SIG-M5 treated with dmso at 0.1 percent for 504 hours (cell line): ENCODE measurements at regions not wholly inside any gene's neighbourhood (a gene's known extent, or its start where the extent isn't known, plus 50 kb on each side); places are given as distances from the start of the nearest gene placed in this dataset.
"Not testable (repeated sequence)": the region's sequence is repeated elsewhere in the genome, so short reads cannot be mapped to it uniquely, and the experiment has no call there.

Experiments used
- DNase-seq: peaks from one replicate; lab custom pipeline; 2025; ENCODE audit not compliant: unreplicated experiment; lab: John Stamatoyannopoulos, UW

DNA sequence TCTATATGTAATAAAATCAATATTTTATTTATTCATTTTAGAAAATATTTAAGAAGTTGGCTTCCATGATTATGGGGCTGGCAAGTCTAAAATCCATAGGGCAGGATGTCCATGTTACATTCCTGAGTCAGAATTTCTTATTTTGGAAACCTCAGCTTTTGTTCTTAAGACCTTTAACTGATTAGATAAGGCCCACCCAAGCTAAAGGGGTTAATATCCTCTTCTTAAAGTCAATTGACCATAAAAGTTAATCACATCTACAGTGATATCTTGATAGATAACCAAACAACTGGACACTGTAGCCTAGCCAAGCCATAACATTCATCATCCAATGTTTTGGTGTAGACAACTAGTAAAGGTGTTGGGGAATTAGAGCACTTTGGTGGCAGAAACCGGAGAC lies 1035.4 kb upstream of the ZEB2 start:
- no peak for DNase-seq

DNA sequence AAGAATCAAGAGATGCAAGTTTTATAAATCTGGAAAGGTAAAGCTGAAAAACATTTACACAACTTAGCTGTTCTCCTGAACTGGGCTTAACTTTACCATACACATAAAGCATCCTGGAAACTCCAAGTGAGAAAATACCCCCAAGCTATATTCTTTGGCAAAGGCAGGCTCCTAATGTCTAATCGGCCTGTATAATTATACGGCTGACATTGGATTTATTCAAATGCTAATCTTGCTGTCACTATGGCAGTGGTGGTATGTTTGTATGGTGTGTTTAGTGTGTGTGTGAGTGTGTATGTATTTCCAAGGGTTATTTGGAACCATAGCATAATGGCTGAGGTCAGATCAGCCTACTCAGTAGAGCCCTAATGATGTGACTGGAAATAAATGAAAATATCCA lies 1031.8 kb upstream of the ZEB2 start:
- no peak for DNase-seq

DNA sequence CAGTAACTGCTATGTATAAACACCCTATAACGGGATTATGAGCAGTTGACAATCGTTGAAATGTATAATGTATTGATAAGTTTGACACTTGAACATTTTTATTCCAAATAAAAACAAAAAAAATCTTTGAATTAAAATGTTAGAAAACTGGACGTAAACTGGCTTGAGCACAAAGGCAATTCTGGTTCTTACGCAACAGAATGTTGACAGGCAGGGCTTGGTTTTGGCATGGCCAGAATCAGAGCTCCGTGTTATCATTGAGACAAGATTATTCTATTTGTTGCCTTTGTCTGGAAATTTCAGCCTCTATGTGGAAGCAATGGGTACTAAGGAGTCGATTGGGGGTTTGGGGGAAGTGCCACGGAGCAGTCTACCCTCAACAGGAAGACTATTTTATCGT lies 1028.6 kb upstream of the ZEB2 start:
- no peak for DNase-seq

DNA sequence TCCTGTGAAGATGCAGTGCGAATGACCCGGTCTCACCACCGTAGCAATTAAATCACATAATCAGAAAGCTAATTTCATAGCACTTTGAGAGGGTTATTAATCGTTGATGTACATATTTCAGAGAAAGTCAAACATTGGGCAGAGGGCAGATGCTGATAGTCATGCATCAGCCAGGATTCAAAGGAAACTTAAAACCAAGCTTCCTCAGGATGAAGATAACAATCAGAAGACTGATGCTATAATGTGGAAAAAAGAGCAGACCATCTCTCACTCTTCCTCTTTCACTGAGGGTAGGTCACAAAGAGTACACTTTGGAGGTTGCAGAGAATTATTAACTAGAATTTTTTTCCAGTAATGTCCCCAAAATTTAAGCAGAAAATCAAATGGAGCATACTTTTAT lies 1027.7 kb upstream of the ZEB2 start:
- no peak for DNase-seq

DNA sequence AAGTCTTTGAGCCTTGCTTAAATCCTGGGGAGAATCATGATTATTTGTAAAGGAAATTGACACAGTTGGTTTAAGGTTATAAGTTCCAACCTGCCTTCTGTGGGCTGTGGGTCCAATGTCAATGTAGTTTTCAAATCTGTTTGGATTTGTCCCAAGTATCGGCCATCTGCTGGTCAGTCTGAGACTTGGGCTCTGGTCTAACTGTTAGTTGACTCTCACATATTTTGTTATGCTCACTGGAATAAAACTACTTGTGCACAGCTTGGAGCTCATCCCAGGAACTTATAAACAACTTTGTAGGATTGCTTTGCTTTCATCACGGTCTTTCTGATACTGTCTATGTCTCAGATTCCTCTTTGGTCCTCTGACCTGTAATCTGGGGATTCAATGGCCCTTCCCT lies 1026.2 kb upstream of the ZEB2 start:
- no peak for DNase-seq

DNA sequence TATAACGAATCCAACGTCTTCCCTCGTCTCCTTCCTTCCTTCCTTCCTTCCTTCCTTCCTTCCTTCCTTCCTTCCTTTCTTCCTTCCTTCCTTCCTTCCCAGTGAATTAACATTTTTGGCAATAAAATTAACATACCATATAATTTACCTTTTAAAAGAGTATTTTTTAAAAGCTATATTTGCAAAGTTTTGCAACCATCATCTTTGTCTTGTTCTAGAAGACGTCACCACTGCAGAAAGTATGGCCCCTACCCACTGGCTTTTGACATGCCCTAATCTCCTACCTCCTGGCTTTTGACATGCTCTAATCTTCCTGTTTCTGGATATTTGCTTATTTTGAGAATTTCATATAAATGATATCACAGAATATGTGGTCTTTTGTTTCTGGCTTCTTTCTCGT lies 1023.9 kb upstream of the ZEB2 start:
- no peak for DNase-seq

DNA sequence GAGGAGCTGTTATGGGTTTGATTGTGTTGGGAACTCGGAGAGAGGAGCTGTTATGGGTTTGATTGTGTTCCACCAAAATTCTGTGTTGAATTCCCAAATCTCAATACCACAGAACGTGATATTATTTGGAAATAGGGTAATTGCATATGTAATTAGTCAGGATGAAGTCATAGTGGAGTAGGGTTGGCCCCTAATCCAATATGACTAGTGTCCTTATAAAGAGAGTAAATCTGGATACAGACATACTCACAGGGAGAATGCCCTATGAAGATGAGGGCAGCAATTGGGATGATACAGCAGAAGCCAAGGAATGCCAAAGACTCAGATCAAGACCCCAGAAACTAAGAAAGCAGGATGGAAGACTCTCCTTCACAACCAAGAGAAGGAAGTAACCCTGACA lies 1023.2 kb upstream of the ZEB2 start:
- DNase-seq: no peak

DNA sequence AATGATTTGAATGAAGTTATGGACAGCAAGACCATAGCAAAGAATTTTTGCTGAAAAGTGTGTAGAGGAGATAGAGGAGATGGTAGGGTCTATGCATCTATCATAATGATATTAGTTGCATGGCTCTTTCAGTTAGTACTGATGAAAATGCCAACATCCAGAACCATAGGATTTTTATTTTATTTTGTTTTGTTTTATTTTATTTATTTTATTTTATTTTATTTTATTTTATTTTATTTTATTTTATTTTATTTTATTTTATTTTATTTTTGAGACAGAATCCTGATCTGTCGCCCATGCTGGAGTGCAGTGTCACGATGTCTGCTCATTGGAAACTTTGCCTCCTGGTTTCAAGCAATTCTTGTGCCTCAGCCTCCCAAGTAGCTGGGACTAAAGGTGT lies 1021.1 kb upstream of the ZEB2 start:
- DNase-seq: no peak

DNA sequence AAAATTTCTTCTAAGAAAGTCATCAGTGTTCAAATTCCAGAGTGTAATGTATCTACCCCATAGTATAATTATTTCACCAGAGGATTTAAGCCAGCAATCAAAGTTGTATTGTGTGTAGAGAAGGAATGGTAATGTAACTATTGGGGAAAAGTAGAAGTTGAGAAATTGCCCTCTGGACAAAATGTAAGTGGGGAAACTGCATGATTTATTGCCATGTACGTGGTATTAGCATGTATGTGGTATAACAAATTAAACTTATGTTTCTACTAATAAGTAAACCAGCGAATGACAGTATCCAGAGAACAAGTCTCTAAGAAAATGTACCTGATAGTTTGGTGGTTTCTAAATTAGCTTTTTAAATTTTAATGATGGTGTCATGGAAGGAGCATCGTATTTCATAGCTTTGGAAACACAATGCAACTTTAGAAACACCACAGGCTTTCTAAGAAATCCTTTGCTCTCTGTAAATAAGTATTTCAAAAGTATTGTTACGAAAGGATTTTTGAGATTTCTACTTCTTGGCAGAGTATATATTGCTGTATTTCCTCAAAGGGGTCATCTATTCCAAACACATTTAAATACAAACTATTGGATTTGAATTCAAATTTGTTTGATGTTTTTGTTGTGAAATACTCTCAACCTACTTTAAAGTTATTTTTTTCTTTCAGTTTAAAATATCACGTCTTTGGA lies 1018.9 kb upstream of the ZEB2 start:
- DNase-seq: no peak

DNA sequence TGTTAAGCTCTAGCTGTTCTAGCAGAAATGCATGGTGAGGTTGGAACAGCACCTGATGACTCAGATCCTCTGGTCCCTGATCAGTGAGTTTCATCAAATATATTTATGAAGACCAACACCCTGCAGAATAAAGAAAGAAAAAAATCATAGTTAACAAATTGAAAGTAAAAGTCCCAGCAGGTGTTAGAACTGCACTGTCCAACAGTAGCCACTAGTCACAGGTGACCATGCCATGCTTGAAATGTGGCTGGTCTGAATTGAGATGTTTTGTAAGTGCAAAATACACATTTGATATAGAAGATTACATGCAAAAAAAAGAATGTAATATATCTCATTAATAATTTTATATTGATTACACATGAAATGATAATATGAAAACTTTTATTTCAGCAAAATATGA lies 1010.7 kb upstream of the ZEB2 start:
- no peak for DNase-seq

DNA sequence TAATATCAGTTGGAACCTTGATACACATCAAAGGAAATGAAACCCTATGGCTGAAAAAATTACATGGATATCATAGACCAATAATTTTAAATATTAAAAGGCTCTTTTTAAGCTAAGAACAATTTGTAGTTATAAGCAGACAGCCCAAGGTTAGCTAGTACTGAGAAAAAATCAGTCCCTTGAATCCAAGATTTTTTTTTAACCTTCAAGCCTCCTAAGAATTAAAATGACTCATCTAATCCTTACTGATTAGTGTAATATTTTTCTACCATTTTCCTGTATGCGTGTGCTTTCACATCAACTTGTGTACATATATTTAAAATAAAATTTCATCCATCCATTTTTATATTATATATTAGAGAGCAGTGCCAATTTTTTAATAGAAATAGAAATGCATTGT lies 1004.9 kb upstream of the ZEB2 start:
- no peak for DNase-seq

DNA sequence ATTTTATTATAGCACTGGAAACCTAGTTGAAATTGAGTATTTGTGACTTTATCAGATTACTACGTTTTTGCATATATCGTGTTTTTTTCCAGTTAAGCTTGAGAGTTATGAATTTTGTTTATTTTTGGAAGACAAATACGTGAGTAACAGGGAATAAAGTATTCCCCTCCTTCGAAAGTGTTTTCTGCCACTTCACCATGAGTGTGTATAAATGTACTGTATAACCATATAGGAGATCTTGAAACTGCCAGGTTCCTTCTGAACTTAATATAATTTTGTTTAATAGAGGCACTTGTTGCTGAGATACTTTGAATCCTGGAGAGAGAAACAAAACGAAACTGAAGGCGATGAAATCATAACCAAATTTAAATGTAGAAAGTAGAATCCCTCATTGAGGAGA lies 1004.4 kb upstream of the ZEB2 start:
- DNase-seq: no peak

DNA sequence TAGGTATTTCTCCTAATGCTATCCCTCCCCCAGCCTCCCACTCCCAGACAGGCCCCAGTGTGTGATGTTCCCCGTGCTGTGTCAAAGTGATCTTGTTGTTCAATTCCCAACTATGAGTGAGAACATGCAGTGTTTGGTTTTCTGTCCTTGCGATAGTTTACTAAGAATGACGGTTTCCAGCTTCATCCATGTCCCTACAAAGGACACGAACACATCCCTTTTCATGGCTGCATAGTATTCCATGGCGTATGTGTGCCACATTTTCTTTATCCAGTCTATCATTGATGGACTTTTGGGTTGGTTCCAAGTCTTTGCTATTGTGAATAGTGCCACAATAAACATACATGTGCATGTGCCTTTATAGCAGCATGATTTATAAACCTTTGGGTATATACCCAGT lies 999.3 kb upstream of the ZEB2 start:
- not testable (repeated sequence) for DNase-seq

DNA sequence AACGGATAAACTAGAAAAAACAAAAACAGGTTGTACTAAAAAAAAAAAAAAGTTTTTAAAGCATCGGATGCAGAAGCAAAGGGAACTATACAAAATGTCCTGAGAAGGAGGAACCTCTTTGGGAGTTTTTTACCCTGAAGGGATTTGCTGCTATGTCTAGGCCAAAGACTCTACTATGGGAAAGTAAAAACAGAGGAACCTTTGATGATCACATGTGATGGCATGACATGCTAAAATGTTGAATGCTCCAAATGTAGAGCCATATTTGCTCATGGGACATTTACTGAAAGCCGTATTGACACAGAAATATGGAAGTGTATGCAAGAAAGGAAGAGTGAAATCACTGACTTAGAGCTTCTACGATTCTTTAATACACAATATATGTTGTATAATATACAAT lies 992.0 kb upstream of the ZEB2 start:
- no peak for DNase-seq

DNA sequence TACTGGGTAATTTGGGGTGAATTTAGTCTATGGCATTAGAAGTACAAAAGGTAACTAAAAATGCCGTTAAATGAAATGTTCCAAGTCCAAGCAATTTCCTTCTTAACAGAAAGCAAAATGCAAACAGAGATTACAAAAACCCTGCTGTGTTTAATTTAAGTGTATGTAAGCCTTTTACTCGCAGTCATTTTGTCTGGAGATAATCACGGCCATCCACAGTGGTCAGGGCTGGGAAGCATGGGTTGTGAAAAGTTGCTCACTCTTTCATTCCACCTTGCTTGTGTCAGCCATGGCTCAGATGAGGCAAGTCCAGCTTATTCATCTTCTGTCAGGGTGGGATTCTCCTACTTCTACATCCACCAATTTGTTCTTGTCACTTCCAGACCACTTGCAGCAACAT lies 983.6 kb upstream of the ZEB2 start:
- no peak for DNase-seq

DNA sequence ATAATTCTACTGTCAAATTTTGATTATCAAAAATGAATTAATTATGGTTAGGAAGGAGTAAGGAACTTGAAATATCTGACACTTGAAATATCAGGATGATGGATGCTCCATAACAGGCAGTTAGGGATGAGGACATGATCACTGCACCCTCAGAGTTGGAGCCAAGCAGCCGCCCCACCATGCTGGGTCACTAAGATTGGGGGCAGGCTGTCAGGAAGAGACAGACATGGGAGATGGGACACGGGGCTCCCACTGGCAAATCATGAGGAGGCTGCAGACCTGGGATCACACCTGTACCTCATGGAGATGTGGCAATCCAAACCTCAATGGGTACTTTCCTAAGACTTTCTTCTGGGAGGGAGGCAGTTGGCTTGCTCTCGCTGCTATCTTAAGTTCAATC lies 982.0 kb upstream of the ZEB2 start:
- DNase-seq: no peak

DNA sequence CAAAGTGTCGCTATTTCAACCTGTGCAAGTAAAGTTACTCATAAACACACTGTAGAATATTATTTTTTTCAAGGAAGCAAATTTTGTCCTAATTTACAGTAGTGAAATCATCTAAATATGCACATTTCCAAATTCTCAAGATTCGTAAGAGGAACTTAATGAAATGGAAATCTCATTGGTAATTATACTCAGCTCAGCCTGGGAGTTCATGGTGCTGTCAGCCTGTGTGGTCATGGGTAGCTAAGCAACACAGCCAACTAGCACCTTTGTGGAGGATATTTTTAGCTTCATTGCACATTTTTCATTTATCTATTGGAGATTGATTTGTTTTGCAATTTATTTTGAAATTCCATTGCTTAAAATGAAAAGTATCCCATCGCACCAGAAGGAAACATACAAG lies 975.7 kb upstream of the ZEB2 start:
- no peak for DNase-seq

DNA sequence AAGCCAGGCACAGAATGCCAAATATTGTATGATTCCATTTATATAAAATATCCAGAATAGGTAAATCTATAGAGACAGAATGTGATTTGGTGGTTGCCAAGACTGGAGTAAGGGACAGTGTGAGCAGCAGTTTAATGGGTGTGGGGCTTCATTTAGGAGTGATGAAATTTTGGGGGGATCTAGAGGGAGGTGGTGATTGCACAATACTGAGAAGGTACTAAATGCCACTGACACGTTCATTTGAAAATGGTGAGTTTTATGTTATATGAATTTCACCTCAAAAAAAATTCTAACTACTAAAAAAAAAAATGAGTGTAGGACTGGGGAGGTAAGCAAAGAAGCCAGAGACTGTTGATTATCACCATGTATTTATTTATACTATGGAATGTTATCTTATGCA lies 974.5 kb upstream of the ZEB2 start:
- no peak for DNase-seq

DNA sequence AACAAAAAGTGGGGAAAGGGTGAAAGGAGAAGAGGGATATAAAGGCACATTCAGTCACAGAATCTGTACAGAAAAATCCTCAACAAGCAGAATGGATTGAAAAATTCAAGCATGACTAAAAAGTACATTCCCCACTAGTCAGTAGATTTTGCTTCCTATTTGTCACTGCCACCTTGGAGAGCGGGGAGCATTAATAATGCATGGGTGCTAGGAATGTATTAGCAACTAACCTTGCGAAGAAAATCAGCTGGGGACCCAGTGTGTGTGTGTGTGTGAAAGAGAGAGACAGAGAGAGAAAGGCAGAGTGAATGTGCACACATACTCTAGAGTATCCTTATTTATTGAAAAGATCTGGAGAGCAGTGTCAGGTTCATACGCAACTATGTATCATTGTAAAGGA lies 968.7 kb upstream of the ZEB2 start:
- DNase-seq: no peak

DNA sequence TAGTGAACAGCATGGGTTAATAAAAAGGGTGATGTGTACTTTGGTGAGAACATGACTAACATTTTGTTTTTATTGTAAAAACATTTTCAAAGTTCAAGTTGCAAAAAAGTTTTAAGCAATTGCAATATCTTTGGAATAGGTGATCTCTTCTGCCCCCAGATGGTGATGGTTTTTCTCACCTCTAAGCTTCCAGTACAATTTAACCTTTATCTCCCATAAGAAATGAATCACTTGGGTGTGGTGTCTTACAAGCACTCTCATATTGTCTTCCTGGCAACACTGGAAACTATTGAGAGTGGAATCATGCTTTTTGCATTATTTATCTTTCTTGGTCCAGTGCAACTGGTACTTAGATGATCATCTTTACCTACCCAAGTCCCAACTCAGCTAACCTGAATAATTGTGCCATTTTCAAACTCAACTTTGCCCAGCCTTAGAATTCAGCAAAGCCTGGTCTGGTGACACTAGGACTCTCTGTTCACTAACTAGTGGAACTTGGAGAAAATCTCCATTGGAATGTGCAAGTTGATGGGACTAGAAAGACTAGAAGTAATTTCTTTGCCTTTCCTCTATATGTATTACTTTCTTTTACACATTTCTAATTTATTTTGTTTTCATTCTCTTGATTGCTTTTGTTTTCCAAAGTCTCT lies 964.7 kb upstream of the ZEB2 start:
- DNase-seq: peak; percentile 25

DNA sequence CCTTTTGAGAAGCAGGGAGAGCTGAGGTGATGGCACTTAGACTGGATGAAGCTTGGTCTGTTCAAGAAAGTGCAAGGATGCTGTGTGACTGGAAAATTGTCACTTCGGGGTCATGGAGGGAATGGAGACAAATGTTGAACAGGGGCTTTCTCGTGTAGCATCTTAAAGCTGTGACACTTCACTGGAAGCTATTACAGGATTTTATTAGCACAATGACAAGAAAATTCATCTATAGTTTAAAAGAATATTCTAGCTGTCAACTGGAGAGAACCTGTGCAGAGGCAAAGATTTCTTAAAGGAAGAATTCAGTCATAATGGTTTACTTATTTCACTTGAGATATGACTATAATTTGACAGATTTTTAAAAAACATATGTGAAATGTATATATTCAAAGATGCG lies 963.9 kb upstream of the ZEB2 start:
- DNase-seq: no peak

DNA sequence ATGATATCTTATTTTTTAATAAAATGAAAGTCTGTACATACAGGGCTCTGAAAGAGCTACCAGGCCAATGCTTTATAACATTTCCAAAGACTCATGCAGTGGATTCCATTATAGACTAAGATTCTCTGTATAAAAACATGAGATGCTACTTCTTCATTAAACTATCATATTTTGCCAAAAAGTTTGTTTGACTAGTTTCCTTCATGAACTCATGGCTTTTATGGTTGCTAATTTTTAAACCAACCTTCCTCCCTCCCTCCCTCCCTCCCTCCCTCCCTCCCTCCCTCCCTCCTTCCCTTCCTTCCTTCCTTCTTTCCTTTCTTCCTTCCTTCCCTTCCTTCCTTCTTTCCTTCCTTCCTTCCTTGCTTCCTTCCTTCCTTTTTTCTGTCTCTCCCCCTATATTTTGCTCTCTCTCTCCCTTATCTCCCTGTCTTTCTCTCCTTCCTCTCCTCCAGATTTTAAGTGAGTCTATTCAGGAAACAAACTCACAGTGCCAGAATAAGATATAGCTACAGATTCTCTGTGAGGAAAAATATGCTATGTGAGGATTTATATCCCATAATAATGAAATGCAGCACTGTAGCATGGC lies 961.5 kb upstream of the ZEB2 start:
- DNase-seq: no peak

DNA sequence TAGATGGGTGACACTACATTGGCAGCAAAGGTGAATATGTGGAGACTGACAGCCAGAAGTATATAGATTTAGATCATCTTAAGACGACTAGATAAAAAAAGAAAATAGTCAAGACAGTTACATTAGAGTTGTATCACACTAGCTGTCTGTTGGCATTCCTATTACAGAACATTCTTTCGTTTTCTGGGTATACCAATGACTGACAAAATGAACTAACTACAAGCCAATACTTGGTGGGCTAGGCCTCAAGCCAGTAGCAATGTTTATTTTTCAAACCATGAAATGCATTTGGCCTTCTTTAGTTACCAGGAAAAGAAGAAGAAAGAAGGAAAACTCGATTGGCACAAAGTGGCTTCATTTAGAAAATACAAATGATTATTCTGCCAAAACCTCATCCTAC lies 944.9 kb upstream of the ZEB2 start:
- DNase-seq: no peak
